GM19324 (cell line): ENCODE measurements at regions not wholly inside any gene's neighbourhood (a gene's known extent, or its start where the extent isn't known, plus 50 kb on each side); places are given as distances from the start of the nearest gene placed in this dataset.

Experiments
- ATAC-seq: cut with Tn5 transposase; IDR thresholded peaks from one replicate; pipeline ENCODE4 v1.9.1; 2021; ENCODE audit warnings: mild to moderate bottlenecking, moderate library complexity; ENCODE audit not compliant: unreplicated experiment, low FRiP score

DNA sequence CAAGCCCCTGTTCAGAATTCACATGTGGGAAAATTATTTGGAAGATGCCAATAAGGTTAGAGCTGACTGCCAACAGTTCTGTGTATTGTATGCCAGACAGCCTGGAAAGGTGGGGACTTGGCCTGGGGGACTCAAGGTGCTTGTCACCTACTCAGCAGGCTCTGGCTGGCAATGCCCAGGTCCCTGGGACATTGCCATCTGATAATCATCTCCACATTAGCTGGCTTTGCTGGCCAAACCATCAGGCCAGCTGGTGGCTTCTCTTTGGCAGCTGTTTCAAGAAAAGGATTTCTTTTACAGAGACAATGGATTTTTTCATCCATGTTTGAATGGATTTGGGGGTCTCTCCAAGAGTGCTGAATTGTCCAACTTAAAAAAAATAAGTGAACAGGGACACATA lies 165.2 kb downstream of the BRMS1L start:
- no peak for ATAC-seq

DNA sequence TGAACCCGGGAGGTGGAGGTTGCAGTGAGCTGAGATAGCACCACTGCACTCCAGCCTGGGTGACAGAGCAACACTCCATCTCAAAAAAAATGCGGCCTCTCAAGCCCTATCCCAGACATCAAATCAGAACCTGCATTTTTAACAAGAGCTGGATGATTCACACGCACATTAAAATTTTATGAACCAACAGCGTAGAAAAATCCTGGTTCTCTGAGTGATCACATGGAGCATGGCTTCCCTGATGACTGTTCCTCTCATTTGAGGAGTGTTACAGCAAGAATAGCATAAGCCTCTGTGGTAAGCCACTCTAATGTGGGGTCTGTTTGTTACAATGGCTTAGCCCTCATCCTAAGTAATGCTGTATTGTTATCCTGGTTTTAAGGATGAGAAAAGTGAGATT lies 163.6 kb downstream of the BRMS1L start:
- no peak for ATAC-seq

DNA sequence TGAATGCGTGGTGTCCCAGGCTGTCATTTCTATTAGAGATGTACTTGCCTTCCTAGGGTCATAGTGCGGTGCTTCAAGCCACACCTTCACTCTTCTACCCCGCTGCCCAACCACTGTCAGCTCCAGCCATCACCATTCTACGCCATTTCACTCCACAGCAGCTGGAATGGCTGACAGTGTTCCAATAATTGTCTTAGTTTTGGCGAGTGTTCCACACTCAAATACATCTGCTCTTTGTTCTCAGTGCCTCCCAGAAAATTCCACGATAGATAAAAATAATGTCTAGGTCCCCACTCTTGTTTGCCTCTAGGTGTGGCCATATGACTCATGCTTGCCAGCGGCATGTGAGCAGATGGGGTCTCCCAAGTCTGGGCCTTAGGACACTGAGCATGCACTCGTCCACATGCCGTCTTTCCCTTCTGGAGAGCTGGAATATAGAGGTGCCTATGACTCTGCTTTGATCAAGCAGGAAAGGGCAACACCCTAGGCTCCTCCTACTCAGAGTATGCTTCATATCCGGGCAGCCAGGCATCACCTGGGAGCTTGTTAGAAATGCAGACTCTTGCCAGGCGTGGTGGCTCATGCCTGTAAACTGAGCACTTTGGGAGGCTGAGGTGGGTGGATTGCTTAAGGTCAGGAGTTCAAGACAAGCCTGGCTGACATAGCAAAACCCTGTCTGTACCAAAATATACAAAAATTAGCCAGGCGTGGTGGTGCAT lies 163.0 kb downstream of the BRMS1L start:
- ATAC-seq, result no peak

DNA sequence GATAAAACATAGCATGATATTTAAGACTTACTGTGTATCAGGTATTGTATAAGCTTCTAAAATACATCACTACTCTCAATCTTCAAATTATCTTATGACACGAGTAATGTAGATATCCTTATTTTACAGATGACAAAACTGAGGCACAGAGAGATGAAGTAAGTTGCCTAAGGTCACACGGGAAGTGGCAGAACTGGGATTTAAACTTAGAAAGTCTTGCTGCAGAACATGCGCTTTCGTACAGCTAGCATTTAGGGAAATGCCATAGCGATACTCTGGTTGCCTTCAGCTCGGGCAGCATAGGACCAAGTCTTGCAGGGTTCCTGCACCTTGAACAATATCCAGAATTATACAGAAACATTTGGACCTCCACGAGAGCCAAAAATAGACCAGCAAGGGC lies 162.4 kb downstream of the BRMS1L start:
- no peak for ATAC-seq

DNA sequence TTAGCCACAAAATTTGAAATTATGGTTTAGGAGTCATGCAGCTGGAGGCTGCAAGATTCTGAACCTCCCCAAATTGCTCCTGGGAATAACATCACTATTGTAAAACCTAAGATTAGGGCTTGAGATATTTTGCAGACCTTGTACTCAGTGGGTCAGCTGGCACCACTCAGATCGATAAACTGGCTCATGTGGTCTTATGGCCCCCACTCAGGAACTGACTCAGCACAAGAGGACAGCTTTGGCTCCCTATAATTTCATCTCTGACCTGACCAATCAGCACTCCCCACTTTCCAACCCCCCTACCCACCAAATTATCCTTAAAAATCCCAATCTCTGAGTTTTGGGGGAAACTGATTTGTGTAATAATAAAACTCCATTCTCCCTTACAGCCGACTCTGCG lies 161.6 kb downstream of the BRMS1L start:
- no peak for ATAC-seq

DNA sequence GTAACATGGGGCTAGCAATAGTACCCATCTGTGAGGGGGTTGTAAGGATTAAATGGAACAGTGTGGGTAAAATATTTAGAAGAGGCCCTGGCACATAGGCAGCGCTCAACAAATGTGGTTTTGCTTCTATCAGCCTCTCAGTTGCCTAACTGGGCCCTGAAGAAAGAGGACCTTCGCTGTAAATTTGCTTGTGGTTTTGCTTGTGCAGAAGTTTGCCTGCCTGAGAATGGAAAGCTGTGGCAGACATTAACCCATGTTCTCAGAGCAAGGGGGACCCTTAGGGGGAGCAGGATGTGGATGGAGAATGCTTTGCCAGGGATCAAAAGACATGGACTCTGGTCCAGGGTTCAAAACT lies 160.1 kb downstream of the BRMS1L start:
- peak; percentile 90 for ATAC-seq

DNA sequence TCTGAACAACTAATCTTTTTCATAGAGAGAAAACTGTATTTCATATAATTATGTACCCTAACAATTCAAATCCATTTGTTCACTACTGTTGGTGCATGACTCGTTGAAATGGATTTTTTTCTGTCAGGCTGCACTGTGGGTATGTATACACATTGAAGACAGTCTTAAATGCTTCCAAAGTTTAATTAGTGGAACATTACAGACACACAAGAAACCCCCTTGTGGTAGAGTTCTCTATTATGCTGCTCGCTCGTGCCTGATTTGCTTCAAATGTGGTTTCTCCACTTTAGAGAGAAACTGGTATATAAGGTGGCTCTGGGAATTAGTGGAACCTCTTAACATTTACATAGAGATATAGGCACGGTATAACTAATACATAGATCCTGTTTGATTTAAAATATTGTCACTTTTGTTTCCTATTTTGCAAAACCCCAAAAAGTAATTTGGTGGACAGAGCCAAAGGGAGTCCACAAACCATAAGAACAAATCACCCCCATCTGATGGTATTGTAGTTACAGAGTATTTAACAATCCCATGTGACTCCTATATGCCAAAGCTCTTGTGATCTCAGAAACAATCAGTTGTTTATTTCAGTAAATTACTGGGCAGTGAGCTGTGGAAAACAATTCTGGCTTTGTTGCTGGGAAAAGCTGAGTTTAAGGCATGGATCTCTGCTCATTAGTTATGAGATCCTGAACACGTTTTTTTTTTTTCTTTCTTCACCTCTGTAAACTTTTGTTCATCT lies 159.5 kb downstream of the BRMS1L start:
- ATAC-seq, result peak; percentile 40

DNA sequence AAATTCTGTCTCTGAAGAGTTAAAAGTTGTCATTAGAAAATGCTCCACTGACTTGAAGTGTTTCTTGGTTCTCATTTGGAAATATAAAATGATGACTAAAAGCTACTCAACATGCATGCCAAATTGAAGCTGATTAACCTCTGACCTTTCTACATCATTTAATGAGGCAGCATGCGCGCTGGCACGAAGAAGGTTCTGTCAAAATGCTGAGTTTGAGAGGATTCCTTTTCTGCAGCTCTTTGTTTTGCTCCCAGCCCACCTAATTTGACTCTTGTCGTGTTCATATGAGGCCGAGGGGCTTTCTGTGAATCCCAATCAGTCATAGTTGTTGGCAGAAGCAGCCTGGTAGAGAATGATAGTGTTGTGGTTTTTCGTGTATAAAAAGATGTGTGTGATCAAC lies 153.4 kb downstream of the BRMS1L start:
- no peak for ATAC-seq

DNA sequence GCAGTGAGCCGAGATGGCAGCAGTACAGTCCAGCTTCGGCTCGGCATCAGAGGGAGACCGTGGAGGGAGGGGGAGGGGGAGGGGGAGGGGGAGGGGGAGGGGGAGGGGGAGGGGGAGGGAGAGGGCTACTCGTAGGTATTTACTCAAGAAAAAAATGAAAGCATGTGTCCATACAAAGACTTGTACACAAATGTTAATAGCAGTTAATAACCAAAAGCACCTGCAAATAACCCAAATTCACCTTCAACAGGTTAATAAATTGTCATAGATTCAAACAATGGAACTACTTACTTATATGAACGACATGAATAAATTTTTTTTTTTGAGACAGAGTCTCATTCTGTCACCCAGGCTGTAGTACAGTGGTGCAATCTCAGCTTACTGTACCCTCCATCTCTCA lies 152.4 kb downstream of the BRMS1L start:
- no peak for ATAC-seq

DNA sequence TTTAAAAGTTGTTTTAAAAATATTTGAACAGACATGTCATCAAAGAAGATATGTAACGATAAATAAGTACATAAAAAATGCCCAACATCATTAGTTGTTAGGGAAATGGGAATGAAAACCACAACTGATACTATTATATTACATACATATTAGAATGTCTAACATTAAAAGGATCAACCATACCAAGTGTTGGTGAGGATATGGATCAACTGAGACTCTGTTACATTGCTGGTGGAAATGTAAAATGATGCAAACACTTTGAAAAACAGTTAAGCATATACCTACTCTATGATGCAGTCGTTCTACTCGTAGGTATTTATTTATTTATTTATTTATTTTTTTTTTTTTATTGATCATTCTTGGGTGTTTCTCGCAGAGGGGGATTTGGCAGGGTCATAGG lies 149.7 kb downstream of the BRMS1L start:
- ATAC-seq, result no peak

DNA sequence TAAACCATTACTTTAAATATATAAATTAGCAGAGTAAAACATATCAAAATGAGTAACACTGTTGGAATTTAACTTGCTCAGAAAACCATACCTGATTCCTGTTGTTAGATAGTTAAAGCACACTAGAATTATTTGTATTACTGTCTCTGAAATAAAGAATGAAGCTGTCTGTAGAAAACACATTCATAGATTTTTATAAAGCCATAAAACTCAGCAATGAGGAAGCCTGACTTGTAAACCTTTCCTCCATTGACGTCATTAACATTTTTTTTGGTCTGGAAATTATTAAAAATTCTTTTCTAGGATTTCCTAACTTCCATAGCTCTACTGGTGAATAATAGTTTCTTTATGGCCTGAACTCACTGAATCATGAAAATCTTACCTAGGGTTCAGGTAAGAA lies 147.6 kb downstream of the BRMS1L start:
- no peak for ATAC-seq

DNA sequence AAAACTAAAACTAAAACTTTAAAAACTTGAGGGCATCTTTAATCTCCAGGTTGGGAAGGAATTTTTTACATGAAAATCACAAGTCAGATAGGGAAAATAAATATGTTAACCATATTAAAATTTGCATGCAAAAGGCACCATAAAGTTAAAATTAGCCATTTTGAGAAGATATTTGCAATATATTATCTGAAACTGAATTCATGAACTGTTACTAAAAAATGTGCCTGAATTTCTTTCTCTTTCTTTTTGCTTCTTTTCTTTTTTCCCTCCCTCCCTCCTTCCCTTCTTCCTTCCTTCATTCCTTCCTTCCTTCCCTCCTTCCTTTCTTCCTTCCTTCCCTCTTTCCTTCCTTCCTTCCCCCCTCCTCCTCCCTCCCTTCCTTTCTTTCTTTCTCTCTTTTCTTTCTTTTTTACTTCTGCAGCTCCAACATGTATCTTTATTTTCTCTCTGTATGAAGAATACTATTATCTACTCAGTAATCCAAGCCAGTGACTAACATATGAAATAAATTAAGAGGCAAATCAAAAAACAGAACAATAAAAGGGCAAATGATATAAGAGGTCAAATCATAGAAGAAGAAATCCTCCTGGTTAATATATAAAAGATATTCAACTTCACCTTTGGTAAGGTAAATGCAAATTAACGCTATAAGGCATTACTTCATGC lies 146.0 kb downstream of the BRMS1L start:
- ATAC-seq, result no peak

DNA sequence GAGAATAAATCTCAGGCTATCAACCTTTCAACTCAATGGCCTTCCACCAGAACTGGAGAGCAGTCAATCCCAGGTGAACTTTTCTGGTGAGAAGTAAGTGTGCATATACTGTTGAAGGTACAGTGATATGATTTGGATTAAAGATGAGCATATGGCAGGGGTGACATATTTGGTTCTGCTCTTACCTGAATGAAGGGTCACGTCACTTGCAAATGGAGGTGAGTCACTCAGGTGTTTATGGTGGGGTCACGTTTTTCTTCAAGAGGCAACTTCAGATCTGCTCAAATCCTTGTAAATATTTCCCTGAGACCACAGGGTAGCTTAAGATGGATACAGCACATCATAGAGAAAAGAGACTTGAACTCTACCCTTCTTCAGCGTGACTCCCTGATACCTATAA lies 143.2 kb downstream of the BRMS1L start:
- ATAC-seq, result no peak

DNA sequence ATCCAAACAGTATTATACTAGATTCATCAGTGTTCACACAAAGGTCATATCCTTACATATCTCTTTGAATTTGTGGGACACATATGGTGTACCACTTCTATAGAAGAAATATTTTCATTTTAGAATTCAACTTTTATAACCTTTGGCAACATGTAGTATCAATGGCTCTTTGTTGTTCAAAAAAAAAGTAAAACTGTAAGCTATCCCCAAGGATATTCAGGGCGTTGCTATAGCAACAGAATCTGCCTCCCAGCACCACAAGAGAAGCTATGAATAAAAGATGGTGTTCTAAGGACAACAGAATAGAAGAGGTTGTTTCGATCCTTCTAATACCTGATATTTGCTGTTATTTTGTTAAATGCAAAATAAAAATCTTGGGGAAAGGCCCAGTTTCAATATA lies 139.3 kb downstream of the BRMS1L start:
- ATAC-seq, result no peak

DNA sequence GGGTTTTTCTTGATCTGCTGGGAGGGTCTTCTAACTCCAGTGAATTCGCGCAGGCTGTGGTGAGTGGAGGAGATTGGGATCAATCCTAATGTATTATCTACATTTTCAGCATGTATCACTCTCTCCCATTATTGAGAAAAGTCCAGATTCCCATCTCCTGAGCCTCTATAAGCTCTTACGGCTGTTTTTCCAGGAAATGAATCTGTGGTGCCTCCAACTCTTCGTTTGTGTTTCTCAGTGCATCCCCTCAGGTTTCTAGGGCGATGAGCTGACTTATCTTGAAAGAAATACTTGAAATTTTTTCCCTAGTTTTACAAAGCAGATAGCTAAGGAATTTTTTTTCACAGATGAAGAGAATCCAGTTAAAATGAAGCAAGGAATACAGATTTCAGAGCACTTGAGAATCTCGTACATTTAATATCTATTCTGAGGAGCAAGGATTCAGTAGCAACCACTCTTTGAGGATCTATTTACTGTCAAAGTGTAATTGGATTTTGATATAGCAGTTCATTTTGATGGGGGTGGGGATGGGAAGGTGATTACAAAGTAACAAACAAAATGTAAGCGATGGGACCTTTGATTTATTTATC lies 138.7 kb downstream of the BRMS1L start:
- no peak for ATAC-seq

DNA sequence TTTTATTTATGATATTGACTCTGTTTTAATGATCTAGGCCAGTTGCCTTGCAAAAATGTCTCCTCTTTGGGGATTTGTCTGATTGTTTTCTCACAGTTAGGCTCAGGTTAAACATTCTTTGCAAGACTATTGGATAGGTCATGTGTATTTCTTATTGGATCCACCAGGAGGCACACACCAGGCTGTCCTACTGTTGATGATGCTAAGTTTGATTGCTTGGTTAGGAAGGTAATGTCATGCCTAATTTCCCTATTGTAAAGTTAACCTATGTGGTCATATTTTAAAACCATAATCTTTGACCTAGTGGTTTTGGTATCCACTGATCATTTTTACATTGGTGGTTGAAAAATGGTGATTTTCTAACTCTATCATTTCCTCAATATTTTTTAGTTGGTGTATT lies 137.1 kb downstream of the BRMS1L start:
- ATAC-seq, result no peak

DNA sequence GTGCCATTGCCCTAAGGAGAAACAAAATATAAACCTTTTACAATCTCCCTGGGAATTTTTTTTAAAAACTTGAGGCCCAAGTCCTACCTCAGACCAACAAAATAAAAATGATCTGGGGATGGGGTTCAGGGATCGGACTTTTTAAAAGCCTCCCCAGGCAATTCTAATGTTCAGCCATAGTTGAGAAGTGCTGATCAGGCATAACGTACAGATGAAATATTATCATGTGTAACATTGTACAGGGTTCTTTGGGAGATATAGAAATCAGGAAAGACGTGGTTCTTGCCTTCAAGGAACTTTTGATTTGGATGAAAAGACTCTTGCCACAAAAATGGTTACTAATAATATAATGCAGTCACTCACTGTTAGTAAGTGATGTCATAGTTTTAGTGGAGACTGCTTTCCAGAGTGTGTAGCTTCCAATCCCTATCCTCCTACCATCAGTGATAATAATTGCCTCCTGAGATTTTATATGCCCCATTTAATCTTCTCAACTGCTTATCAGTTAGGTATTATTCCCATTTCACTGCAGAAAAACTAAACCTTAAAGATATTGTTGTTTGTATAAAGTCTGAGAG lies 135.6 kb downstream of the BRMS1L start:
- ATAC-seq, result no peak

DNA sequence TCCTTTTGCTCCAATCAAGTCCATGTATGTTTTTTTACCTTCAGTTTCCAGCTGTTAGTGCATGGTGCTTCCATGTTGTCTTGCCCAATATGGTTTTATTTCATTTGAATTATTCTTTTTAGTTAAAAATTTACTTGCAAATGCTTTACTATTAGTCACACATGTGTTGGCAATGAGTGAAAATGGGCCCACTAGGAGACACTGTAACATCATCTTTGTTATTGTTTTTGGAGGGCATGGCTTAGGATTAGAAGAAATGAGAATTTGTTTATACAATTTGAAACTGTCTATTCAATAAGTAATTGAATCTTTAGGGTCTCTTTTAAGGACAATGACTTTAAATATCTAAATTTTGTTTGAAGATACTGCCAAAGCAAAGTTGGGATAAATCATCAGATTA lies 133.7 kb downstream of the BRMS1L start:
- ATAC-seq, result no peak

DNA sequence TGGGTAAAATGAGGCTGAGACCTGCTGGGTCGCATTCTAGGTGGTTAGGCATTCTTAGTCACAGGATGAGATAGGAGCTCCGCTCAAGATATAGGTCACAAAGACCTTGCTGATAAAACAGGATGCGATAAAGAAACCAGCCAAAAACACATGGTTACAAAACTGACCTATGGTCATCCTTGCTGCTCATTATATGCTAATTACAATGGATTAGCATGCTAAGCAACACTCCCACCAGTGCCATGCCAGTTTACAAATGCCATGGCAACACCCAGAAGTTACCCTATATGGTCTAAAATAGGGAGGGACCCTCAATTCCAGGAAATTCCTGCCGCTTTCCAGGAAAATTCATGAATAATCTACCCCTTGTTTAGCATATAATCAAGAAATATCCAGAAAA lies 132.4 kb downstream of the BRMS1L start:
- no peak for ATAC-seq

DNA sequence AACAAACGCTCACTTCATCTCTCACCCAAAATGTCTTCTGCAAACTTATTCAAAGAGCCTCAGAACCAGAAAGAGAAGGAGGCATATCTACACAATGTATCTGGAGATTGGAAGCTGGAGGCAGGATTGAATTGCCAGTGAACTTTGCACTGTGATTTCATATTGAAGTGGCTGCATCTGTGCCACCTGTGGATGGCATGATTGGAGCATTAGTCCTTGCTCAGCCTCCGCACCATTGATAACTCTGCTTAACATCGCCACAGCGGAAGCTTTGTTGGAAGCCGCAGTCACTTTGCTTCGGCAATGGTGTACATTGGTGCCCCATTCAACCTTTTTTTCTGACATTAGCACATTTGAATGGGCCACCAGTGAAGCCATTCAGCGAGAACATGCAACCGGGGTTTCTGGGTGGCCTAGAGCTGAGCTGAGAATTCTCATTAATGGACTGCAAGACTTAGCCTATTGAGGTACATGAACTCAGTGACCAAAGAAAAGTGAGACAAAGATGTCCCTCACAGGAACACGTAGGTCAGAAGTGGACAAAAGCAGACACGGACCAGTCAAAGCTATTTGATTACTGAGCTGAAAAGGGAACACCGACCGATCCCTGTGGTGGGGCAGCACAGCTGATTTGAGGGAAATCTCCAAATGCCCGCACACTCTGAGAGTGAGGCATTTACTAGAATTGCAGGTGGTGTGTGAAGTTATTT lies 130.4 kb downstream of the BRMS1L start:
- ATAC-seq, result no peak

DNA sequence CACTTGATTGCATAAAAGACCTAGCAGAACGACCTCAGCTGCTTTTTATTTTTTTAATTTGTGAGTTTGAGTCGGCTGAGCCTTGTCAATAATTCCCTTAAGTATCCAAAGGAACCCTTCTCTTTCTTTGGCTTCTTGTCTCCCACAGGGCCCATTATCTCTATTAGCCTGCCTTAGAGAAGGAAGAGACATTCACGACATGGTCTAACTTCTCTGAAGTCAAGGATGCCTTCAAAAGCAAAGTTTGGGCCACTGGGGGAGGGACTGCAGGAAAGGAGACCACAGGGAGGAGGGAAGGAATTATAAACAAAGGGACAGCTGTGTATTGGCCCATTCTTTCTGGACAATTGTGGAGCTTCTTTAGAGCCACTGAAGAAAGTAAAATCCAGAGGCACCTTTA lies 126.4 kb downstream of the BRMS1L start:
- ATAC-seq, result no peak
